ENCODE measurements at regions not wholly inside any gene's neighbourhood (a gene's known extent, or its start where the extent isn't known, plus 50 kb on each side); places are given as distances from the start of the nearest gene placed in this dataset.
A peak's percentile ranks its signal among the peaks of the same experiment; 100 is the strongest.
"Not testable (repeated sequence)": the region's sequence is repeated elsewhere in the genome, so short reads cannot be mapped to it uniquely, and the experiment has no call there.

DNA sequence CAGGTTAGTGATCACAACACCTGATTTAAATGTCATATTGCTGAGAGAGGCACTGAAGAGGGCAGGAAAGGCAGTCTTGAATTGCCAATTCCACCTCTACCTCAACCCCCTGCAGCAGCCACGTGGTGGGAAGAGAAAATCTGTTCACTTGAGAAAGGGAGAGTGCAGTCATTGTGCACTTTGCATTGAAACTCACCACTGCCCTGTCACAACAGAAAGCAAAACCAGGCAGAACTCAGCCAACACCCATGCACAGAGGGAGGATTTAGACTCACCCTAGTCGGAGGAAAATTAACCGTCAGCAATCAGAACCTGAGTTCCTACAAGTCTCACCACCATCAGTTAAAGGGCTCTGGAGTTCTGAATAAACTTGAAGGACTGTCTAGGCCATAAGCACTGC, 1040.2 kb downstream of the HACE1 start:
- in situ Hi-C loops (cut with MboI) (no loop called here), intact Hi-C loops (cut with micrococcal nuclease; ENCODE audit: unreplicated experiment) (no loop called here)
- no peak overlapping the region for H3K9ac ChIP-seq (ENCODE audit: control insufficient read depth, insufficient read depth, low read length)
- TF ChIP-seq, protein P1, sequence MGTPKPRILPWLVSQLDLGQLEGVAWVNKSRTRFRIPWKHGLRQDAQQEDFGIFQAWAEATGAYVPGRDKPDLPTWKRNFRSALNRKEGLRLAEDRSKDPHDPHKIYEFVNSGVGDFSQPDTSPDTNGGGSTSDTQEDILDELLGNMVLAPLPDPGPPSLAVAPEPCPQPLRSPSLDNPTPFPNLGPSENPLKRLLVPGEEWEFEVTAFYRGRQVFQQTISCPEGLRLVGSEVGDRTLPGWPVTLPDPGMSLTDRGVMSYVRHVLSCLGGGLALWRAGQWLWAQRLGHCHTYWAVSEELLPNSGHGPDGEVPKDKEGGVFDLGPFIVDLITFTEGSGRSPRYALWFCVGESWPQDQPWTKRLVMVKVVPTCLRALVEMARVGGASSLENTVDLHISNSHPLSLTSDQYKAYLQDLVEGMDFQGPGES (IDR thresholded peaks at IDR 0.05): no peak
- no peak for TF ChIP-seq FOXM1 (IDR thresholded peaks at IDR 0.05; ENCODE audit: low read depth, low read length)
- ChIA-PET POLR2A (no interaction called here), RAD21 (ENCODE audit: unreplicated experiment) (no interaction called here), SMC1A (ENCODE audit: uncharacterized antibody, unreplicated experiment) (no interaction called here), CTCF (no interaction called here)
- H3K27ac ChIP-seq (ENCODE audit: control insufficient read depth, insufficient read depth): no peak overlapping the region
- WGBS (ENCODE audit: insufficient coverage, insufficient replicate concordance, low lambda C conversion rate, missing lambda C conversion rate): 33% methylated on average over 3 of the region's 3 CpGs
- no peaks in the 10 kb centered on the region for H3K79me2 ChIP-seq (ENCODE audit: control insufficient read depth, insufficient read depth, low read length)
- H4K20me1 ChIP-seq (ENCODE audit: control insufficient read depth, insufficient read depth): no peaks in the 10 kb centered on the region
- DNase-seq (ENCODE audit: low read depth, low spot score) (no peak), ATAC-seq (peak; percentile 31; the same call in 1 of the 3 replicates), FAIRE-seq (no peak)
- no peak overlapping the region for H3K4me3 ChIP-seq
- H3K27me3 ChIP-seq (replicated peaks in 1 of 2; ENCODE audit: control insufficient read depth in 2 of 2, insufficient read depth in 2 of 2, low read length in 1 of 2): no peaks in the 10 kb centered on the region
- BruUV-seq (replicated peaks): no TSS peak
- H2AFZ ChIP-seq (ENCODE audit: control insufficient read depth, low read depth, low read length): no peak overlapping the region
- H3K36me3 ChIP-seq (ENCODE audit: control insufficient read depth in 2 of 2, insufficient read depth in 2 of 2, low read length in 1 of 2): no peaks in the 10 kb centered on the region
- H3K4me1 ChIP-seq (ENCODE audit: control insufficient read depth, insufficient read depth, low read length): no peaks in the 10 kb centered on the region
- no peak overlapping the region for H3K4me2 ChIP-seq (ENCODE audit: control insufficient read depth, insufficient read depth)
- H3K9me3 ChIP-seq (replicated peaks; ENCODE audit: control insufficient read depth, insufficient read depth, low read length): no peaks in the 10 kb centered on the region

DNA sequence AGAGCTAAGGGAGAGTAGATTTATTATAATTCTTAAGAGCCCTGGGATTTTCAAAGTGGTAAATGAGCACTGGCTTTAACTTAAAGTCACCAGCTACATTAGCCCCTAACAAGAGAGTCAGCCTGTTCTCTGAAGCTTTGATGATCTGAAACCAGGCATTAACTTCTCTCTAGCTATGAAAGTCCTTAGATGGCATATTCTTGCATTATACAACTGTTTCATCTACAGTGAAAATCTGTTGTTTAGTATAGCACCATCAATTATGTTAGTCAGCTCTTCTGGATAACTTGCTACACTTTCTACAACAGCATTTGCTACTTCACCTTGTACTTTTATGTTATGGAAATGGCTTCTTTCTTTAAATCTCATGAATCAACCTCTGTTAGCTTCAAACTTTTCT, 1046.7 kb downstream of the HACE1 start:
- no peaks in the 10 kb centered on the region for H3K79me2 ChIP-seq (ENCODE audit: control insufficient read depth, insufficient read depth, low read length)
- no TSS peak for BruUV-seq (replicated peaks)
- no peaks in the 10 kb centered on the region for H3K27me3 ChIP-seq (replicated peaks in 1 of 2; ENCODE audit: control insufficient read depth in 2 of 2, insufficient read depth in 2 of 2, low read length in 1 of 2)
- ATAC-seq (no peak), DNase-seq (ENCODE audit: low read depth, low spot score) (no peak), FAIRE-seq (no peak)
- H3K4me2 ChIP-seq (ENCODE audit: control insufficient read depth, insufficient read depth): no peak overlapping the region
- no peaks in the 10 kb centered on the region for H3K9me3 ChIP-seq (replicated peaks; ENCODE audit: control insufficient read depth, insufficient read depth, low read length)
- H3K9ac ChIP-seq (ENCODE audit: control insufficient read depth, insufficient read depth, low read length): no peak overlapping the region
- H3K27ac ChIP-seq (ENCODE audit: control insufficient read depth, insufficient read depth): no peak overlapping the region
- no peaks in the 10 kb centered on the region for H3K4me1 ChIP-seq (ENCODE audit: control insufficient read depth, insufficient read depth, low read length)
- ChIA-PET SMC1A (ENCODE audit: uncharacterized antibody, unreplicated experiment) (interaction anchor here (0.6 kb wide), 1 partner anchor 117 kb away, joined by 3 read pairs; no protein-coding TSS in a partner anchor), RAD21 (ENCODE audit: unreplicated experiment) (no interaction called here), POLR2A (no interaction called here), CTCF (no interaction called here)
- TF ChIP-seq ZNF274 (IDR thresholded peaks at IDR 0.05; ENCODE audit: insufficient read depth, insufficient read length) (no peak), ZNF384 (IDR thresholded peaks at IDR 0.05; ENCODE audit: borderline replicate concordance, low read depth, low read length) (no peak), RBBP5 (conservative IDR thresholded peaks at IDR 0.05) (no peak), CBFB (IDR thresholded peaks at IDR 0.05; ENCODE audit: low read depth) (no peak)
- no peaks in the 10 kb centered on the region for H3K36me3 ChIP-seq (ENCODE audit: control insufficient read depth in 2 of 2, insufficient read depth in 2 of 2, low read length in 1 of 2)
- intact Hi-C loops (cut with micrococcal nuclease; ENCODE audit: unreplicated experiment): no loop called here
- in situ Hi-C loops (cut with MboI): no loop called here
- no peak overlapping the region for H2AFZ ChIP-seq (ENCODE audit: control insufficient read depth, low read depth, low read length)
- H3K4me3 ChIP-seq: no peak overlapping the region
- H4K20me1 ChIP-seq (ENCODE audit: control insufficient read depth, insufficient read depth): no peaks in the 10 kb centered on the region

DNA sequence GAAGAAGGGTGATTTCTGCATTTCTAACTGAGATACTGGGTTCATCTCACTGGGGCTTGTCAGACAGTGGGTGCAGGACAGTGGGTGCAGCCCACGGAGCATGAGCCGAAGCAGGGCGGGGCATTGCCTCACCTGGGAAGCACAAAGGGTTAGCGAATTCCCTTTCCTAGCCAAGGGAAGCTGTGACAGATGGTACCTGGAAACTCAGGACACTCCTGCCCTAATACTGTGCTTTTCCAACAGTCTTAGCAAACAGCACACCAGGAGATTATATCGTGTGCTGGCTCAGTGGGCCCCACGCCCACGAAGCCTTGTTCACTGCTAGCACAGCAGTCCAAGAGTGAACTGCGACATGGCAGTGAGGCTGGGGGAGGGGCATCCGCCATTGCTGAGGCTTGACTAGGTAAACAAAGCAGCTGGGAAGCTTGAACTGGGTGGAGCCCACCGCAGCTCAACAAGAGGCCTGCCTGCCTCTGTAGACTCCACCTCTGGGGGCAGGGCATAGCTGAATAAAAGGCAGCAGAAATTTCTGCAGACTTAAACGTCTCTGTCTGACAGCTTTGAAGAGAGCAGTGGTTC, 1057.7 kb downstream of the HACE1 start:
- CTCF ChIA-PET; POLR2A ChIA-PET; H3K9me3 ChIP-seq (replicated peaks; ENCODE audit: control insufficient read depth, insufficient read depth, low read length): not testable (repeated sequence)

More for the DNA sequence above, 1057.7 kb downstream of the HACE1 start:
- H3K4me1 ChIP-seq (ENCODE audit: control insufficient read depth, insufficient read depth, low read length); ATAC-seq; H3K4me3 ChIP-seq; H3K79me2 ChIP-seq (ENCODE audit: control insufficient read depth, insufficient read depth, low read length); H4K20me1 ChIP-seq (ENCODE audit: control insufficient read depth, insufficient read depth); SMC1A ChIA-PET (ENCODE audit: uncharacterized antibody, unreplicated experiment); H2AFZ ChIP-seq (ENCODE audit: control insufficient read depth, low read depth, low read length); BruUV-seq (replicated peaks); H3K36me3 ChIP-seq (ENCODE audit: control insufficient read depth in 2 of 2, insufficient read depth in 2 of 2, low read length in 1 of 2); FAIRE-seq; H3K27ac ChIP-seq (ENCODE audit: control insufficient read depth, insufficient read depth); H3K27me3 ChIP-seq (replicated peaks in 1 of 2; ENCODE audit: control insufficient read depth in 2 of 2, insufficient read depth in 2 of 2, low read length in 1 of 2); intact Hi-C loops (cut with micrococcal nuclease; ENCODE audit: unreplicated experiment); in situ Hi-C loops (cut with MboI); H3K4me2 ChIP-seq (ENCODE audit: control insufficient read depth, insufficient read depth); RAD21 ChIA-PET (ENCODE audit: unreplicated experiment); DNase-seq (ENCODE audit: low read depth, low spot score); H3K9ac ChIP-seq (ENCODE audit: control insufficient read depth, insufficient read depth, low read length): not testable (repeated sequence)
- WGBS (ENCODE audit: insufficient coverage, insufficient replicate concordance, low lambda C conversion rate, missing lambda C conversion rate): 14% methylated on average over 11 of the region's 11 CpGs
